HEK293 (cell line): ENCODE measurements at regions not wholly inside any gene's neighbourhood (a gene's known extent, or its start where the extent isn't known, plus 50 kb on each side); places are given as distances from the start of the nearest gene placed in this dataset.

ENCODE experiments used
- CTCF ChIA-PET: fragments of 350-600 bp; formaldehyde crosslinking; extraction: SDS; loops from one replicate; lab custom pipeline; 2021; ENCODE audit warnings: antibody characterized with exemption; lab: Yijun Ruan, JAX
- POLR2A ChIA-PET: fragments of 300-600 bp; formaldehyde crosslinking; extraction: SDS; loops from one replicate; lab custom pipeline; 2020; ENCODE audit warnings: antibody characterized with exemption, inconsistent platforms; lab: Yijun Ruan, JAX
- H3K27ac ChIP-seq: fragments of 200-500 bp; sonication (Bioruptor generic); 2 replicates; pipeline ENCODE4 v1.5.1; 2014; ENCODE audit warnings: low read depth, low read length, control low read depth, inconsistent platforms; ENCODE audit errors: extremely low read depth
- H3K36me3 ChIP-seq, 2 experiments: fragments of 200-500 bp in 1 of 2; sonication (Bioruptor generic) in 1 of 2; 1 replicate in 1 of 2; 2 replicates in 1 of 2; pipeline ENCODE4 v1.5.1; 2014 to 2017; ENCODE audit warnings: inconsistent platforms in 2 of 2, low read length in 2 of 2; ENCODE audit not compliant: control insufficient read depth in 2 of 2, insufficient read depth in 1 of 2
- H3K4me1 ChIP-seq: fragments of 200-500 bp; sonication (Bioruptor generic); 2 replicates; pipeline ENCODE4 v1.5.1; 2014; ENCODE audit warnings: mild to moderate bottlenecking, low read length, inconsistent platforms; ENCODE audit not compliant: control insufficient read depth, insufficient read depth
- H3K4me3 ChIP-seq: 2 replicates; pipeline ENCODE4 v1.5.1; 2011; ENCODE audit warnings: low read depth, mild to moderate bottlenecking, control low read depth, low read length, moderate library complexity
- H3K9me3 ChIP-seq: fragments of 200-500 bp; sonication (Bioruptor generic); 2 replicates; pipeline ENCODE4 v1.5.1; 2014; ENCODE audit warnings: low read depth, low read length, inconsistent platforms; ENCODE audit not compliant: control insufficient read depth, insufficient read depth
- IKZF3 ChIP-seq: fragments of 450-650 bp; IDR thresholded peaks from 2 replicates; pipeline ENCODE4 v1.5.0; 2018; ENCODE audit warnings: missing biosample characterization, mild to moderate bottlenecking, missing genetic modification characterization, moderate library complexity
- OSR2 ChIP-seq: fragments of 450-650 bp; formaldehyde crosslinking; IDR thresholded peaks from 2 replicates; pipeline ENCODE4 v1.5.1; 2016; ENCODE audit warnings: missing biosample characterization, missing genetic modification characterization
- ZBTB8A ChIP-seq: fragments of 450-650 bp; formaldehyde crosslinking; IDR thresholded peaks from 2 replicates; pipeline ENCODE4 v1.5.1; 2016; ENCODE audit warnings: missing biosample characterization, missing genetic modification characterization
- ZFHX2 ChIP-seq: fragments of 450-650 bp; formaldehyde crosslinking; conservative IDR thresholded peaks from 2 replicates; pipeline ENCODE4 v1.5.1; 2016; ENCODE audit warnings: missing biosample characterization, missing genetic modification characterization
- ZFP69B ChIP-seq: fragments of 450-650 bp; formaldehyde crosslinking; IDR thresholded peaks from 2 replicates; pipeline ENCODE4 v1.5.1; 2016; ENCODE audit warnings: missing biosample characterization, missing genetic modification characterization
- ZIC2 ChIP-seq: fragments of 450-650 bp; formaldehyde crosslinking; IDR thresholded peaks from 2 replicates; pipeline ENCODE4 v1.5.1; 2016; ENCODE audit warnings: missing biosample characterization, missing genetic modification characterization
- ZNF132 ChIP-seq: fragments of 450-650 bp; formaldehyde crosslinking; IDR thresholded peaks from 2 replicates; pipeline ENCODE4 v1.5.1; 2017; ENCODE audit warnings: missing biosample characterization, missing genetic modification characterization, borderline replicate concordance
- ZNF138 ChIP-seq: fragments of 450-650 bp; formaldehyde crosslinking; IDR thresholded peaks from 2 replicates; pipeline ENCODE4 v1.5.1; 2016; ENCODE audit warnings: missing biosample characterization, missing genetic modification characterization, borderline replicate concordance
- ZNF19 ChIP-seq: fragments of 450-650 bp; formaldehyde crosslinking; IDR thresholded peaks from 2 replicates; pipeline ENCODE4; 2016; ENCODE audit warnings: missing biosample characterization, missing genetic modification characterization, low read depth
- ZNF2 ChIP-seq: fragments of 450-650 bp; formaldehyde crosslinking; IDR thresholded peaks from 2 replicates; pipeline ENCODE4 v1.5.1; 2016; ENCODE audit warnings: missing biosample characterization, missing genetic modification characterization
- ZNF202 ChIP-seq: fragments of 450-650 bp; formaldehyde crosslinking; IDR thresholded peaks from 2 replicates; pipeline ENCODE4 v1.5.1; 2016; ENCODE audit warnings: missing biosample characterization, missing genetic modification characterization, borderline replicate concordance
- ZNF239 ChIP-seq: fragments of 450-650 bp; formaldehyde crosslinking; IDR thresholded peaks from 2 replicates; pipeline ENCODE4 v1.5.1; 2016; ENCODE audit warnings: missing biosample characterization, missing genetic modification characterization
- ZNF292 ChIP-seq: fragments of 450-650 bp; formaldehyde crosslinking; IDR thresholded peaks from 2 replicates; pipeline ENCODE4 v1.5.1; 2016; ENCODE audit warnings: low read depth, missing biosample characterization, missing genetic modification characterization, borderline replicate concordance
- ZNF324 ChIP-seq: fragments of 450-650 bp; formaldehyde crosslinking; IDR thresholded peaks from 2 replicates; pipeline ENCODE4 v1.5.1; 2016; ENCODE audit warnings: missing biosample characterization, missing genetic modification characterization
- ZNF366 ChIP-seq: fragments of 450-650 bp; formaldehyde crosslinking; conservative IDR thresholded peaks from 2 replicates; pipeline ENCODE4 v1.5.1; 2016; ENCODE audit warnings: missing biosample characterization, missing genetic modification characterization
- ZNF544 ChIP-seq: fragments of 450-650 bp; formaldehyde crosslinking; IDR thresholded peaks from 2 replicates; pipeline ENCODE4 v1.5.0; 2017; ENCODE audit warnings: missing biosample characterization, missing genetic modification characterization
- ZNF596 ChIP-seq: fragments of 450-650 bp; IDR thresholded peaks from 2 replicates; pipeline ENCODE4 v1.5.0; 2018; ENCODE audit warnings: missing biosample characterization, mild to moderate bottlenecking, missing genetic modification characterization, moderate library complexity
- ZNF600 ChIP-seq: fragments of 450-650 bp; formaldehyde crosslinking; IDR thresholded peaks from 2 replicates; pipeline ENCODE4 v1.5.1; 2016; ENCODE audit warnings: missing biosample characterization, missing genetic modification characterization
- ZNF670 ChIP-seq: fragments of 450-650 bp; formaldehyde crosslinking; IDR thresholded peaks from 2 replicates; pipeline ENCODE4 v1.5.1; 2016; ENCODE audit warnings: missing biosample characterization, missing genetic modification characterization, low read depth
- ZNF701 ChIP-seq: fragments of 450-650 bp; formaldehyde crosslinking; IDR thresholded peaks from 2 replicates; pipeline ENCODE4 v1.5.1; 2016; ENCODE audit warnings: missing biosample characterization, missing genetic modification characterization
- ZNF707 ChIP-seq: fragments of 450-650 bp; formaldehyde crosslinking; IDR thresholded peaks from 2 replicates; pipeline ENCODE4 v1.5.1; 2016; ENCODE audit warnings: missing biosample characterization, missing genetic modification characterization
- ZNF785 ChIP-seq: fragments of 450-650 bp; formaldehyde crosslinking; IDR thresholded peaks from 2 replicates; pipeline ENCODE4 v1.5.1; 2016; ENCODE audit warnings: missing biosample characterization, missing genetic modification characterization
- ZNF830 ChIP-seq: fragments of 450-650 bp; IDR thresholded peaks from 2 replicates; pipeline ENCODE4 v1.5.0; 2018; ENCODE audit warnings: missing biosample characterization, missing genetic modification characterization, low read depth, mild to moderate bottlenecking, moderate library complexity
- ZXDB ChIP-seq: fragments of 450-650 bp; formaldehyde crosslinking; IDR thresholded peaks from 2 replicates; pipeline ENCODE4 v1.5.1; 2016; ENCODE audit warnings: missing biosample characterization, missing genetic modification characterization
- TF ChIP-seq, protein P1 (sequence below): fragments of 450-650 bp; formaldehyde crosslinking; IDR thresholded peaks from 2 replicates; pipeline ENCODE4 v1.5.1; 2016; ENCODE audit warnings: missing biosample characterization, missing genetic modification characterization
- TF ChIP-seq, protein P2 (sequence below): sonication (generic); formaldehyde crosslinking; IDR thresholded peaks from 2 replicates; pipeline ENCODE4 v1.8.1; 2022; ENCODE audit warnings: mild to moderate bottlenecking, moderate library complexity, missing genetic modification reagents
- TF ChIP-seq, protein P3 (sequence below): fragments of 450-650 bp; formaldehyde crosslinking; IDR thresholded peaks from 2 replicates; pipeline ENCODE4; 2016; ENCODE audit warnings: missing biosample characterization, missing genetic modification characterization

DNA sequence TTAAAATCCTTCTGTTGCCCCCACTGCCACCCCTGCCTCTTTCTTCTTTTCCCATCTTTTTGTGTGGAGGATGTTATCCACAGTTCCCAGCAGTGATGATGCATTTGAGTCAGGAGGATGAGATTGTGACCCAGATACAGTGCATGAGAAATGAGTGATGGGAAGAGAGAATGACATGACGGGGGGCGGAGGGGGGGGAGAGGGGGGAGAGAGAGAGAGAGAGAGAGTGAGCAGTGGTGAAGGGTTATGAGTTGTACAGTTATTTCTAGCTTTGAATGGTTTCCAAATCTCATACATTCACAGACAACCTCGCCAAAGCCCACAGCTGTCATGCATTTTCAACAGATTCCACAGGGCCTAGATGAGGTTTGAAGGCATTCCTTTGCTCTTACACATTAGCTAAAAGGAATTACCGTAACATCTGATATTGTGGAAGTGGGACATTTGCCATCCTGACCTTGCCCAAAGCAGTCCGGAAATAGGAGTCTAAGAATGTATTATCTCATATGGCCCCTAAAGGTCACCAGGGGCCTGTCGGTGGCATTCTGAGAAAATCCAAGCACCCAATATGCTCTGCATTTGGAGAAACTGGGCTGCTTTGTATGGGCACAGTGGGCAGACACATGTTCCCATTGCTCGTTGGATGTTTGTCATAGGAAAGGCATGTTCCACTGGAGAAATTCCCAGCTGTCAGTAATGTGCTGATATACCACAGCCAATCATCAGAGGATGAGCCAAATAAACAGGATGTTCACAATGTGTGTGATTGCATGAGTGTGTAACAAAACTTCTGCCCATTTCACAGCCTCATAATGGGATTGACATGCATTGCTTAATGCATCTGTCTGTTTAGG is 435.8 kb downstream of the SPRY1 start:
- Histone ChIP-seq H3K27ac (no peak overlapping the region), H3K9me3 (no peaks in the 10 kb centered on the region), H3K4me1 (no peaks in the 10 kb centered on the region), H3K36me3 (no peaks in the 10 kb centered on the region), H3K4me3 (no peak overlapping the region)
- ChIA-PET POLR2A (interaction anchor here (0.7 kb wide), 1 partner anchor 45 kb away, joined by 3 read pairs; no protein-coding TSS in a partner anchor), CTCF (interaction anchor here (0.6 to 1.6 kb wide), 2 partner anchors 10 to 60 kb away, joined by 7 to 9 read pairs; no protein-coding TSS in a partner anchor)
- TF ChIP-seq OSR2 (no peak), ZNF2 (no peak), ZFHX2 (tag by site-specific recombination) (no peak), ZNF670 (tag by site-specific recombination) (no peak), ZNF785 (tag by site-specific recombination) (no peak), ZNF366 (tag by site-specific recombination) (no peak)

DNA sequence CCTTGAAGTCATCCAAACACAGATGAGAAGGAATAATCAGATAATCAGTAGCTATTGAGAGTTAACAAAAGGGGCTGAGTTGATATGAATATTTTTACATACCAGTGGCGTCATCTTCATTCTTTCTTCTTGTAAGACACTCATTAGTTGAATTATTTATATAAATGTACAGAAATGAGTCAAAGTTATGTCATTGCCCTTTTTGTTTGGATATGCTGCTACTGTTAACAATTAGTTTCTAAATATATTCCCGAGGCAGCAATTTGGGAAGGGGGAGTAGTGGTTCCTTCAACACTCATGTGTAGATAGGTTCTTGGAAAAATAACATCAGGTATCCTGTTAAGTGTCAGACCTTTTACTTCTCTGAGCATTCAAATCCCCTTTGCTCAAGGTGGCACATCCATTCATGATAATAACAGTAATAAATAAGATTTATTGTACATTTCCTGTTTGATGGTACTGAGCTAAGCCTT is 436.6 kb downstream of the SPRY1 start:
- POLR2A ChIA-PET = no interaction called here
- no peak for TF ChIP-seq ZNF292 (tag by site-specific recombination)
- TF ChIP-seq, protein P1, sequence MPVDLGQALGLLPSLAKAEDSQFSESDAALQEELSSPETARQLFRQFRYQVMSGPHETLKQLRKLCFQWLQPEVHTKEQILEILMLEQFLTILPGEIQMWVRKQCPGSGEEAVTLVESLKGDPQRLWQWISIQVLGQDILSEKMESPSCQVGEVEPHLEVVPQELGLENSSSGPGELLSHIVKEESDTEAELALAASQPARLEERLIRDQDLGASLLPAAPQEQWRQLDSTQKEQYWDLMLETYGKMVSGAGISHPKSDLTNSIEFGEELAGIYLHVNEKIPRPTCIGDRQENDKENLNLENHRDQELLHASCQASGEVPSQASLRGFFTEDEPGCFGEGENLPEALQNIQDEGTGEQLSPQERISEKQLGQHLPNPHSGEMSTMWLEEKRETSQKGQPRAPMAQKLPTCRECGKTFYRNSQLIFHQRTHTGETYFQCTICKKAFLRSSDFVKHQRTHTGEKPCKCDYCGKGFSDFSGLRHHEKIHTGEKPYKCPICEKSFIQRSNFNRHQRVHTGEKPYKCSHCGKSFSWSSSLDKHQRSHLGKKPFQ (tag by site-specific recombination) = no peak
- TF ChIP-seq ZNF132 (tag by site-specific recombination) = no peak
- TF ChIP-seq ZNF239 (tag by site-specific recombination) = no peak
- TF ChIP-seq IKZF3 = no peak
- no peak for TF ChIP-seq ZNF19 (tag by site-specific recombination)
- no peak for TF ChIP-seq ZNF701 (tag by site-specific recombination)
- TF ChIP-seq, protein P2, sequence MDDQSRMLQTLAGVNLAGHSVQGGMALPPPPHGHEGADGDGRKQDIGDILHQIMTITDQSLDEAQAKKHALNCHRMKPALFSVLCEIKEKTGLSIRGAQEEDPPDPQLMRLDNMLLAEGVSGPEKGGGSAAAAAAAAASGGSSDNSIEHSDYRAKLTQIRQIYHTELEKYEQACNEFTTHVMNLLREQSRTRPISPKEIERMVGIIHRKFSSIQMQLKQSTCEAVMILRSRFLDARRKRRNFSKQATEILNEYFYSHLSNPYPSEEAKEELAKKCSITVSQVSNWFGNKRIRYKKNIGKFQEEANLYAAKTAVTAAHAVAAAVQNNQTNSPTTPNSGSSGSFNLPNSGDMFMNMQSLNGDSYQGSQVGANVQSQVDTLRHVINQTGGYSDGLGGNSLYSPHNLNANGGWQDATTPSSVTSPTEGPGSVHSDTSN = no peak
- TF ChIP-seq ZXDB (tag by site-specific recombination) = no peak
- no peak for TF ChIP-seq ZNF600 (tag by site-specific recombination)

DNA sequence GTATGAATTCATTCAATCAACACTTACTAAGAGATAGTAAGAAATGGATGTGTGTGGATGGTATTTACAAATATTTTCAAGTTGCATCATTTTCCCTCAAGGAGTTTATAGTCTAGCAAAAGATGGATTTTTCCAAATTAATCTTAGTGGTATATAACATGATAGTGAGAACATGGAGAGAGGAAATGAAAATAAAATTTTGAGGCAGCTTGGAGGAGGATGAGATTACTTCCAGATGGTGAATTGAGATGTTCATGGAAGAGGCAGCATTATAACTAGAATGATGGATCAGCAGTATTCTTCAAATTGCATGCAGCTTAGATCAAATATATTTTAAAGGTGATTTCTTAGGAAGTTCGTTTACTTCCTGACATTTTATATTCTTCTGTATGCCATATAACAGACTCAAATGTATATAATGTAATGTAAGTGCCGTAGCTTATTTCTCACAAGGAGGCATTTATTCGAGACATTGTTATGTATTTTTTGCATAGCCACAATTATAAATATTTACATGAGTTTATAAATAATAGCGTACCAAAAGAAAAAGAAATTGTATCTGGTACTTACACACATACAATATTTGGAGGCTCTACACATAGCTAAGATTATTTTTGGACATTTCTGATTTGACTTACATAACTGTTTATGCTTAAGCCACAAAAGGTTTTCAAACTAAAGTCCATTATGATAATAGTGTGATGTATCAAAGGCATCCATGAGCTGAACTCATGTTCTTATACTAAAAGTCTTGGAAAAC is 439.4 kb downstream of the SPRY1 start:
- H3K9me3 ChIP-seq = no peaks in the 10 kb centered on the region
- no peaks in the 10 kb centered on the region for H3K4me1 ChIP-seq
- ChIA-PET POLR2A (no interaction called here), CTCF (interaction anchor here (0.6 kb wide), 1 partner anchor 343 kb away, joined by 4 read pairs; no protein-coding TSS in a partner anchor)
- H3K4me3 ChIP-seq = no peak overlapping the region
- H3K36me3 ChIP-seq = no peaks in the 10 kb centered on the region
- no peak overlapping the region for H3K27ac ChIP-seq
- TF ChIP-seq ZNF596 (tag by site-specific recombination) = no peak
- no peak for TF ChIP-seq ZNF670 (tag by site-specific recombination)
- no peak for TF ChIP-seq ZNF707 (tag by site-specific recombination)
- TF ChIP-seq ZNF830 (tag by site-specific recombination) = no peak
- TF ChIP-seq ZNF138 (tag by site-specific recombination) = no peak
- TF ChIP-seq ZNF544 (tag by site-specific recombination) = no peak
- no peak for TF ChIP-seq ZNF324
- no peak for TF ChIP-seq ZNF701 (tag by site-specific recombination)
- TF ChIP-seq ZIC2 (tag by site-specific recombination) = no peak
- TF ChIP-seq, protein P3, sequence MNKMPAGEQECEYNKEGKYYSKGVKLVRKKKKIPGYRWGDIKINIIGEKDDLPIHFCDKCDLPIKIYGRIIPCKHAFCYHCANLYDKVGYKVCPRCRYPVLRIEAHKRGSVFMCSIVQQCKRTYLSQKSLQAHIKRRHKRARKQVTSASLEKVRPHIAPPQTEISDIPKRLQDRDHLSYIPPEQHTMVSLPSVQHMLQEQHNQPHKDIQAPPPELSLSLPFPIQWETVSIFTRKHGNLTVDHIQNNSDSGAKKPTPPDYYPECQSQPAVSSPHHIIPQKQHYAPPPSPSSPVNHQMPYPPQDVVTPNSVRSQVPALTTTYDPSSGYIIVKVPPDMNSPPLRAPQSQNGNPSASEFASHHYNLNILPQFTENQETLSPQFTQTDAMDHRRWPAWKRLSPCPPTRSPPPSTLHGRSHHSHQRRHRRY (tag by site-specific recombination) = no peak
- TF ChIP-seq ZFP69B (tag by site-specific recombination) = no peak
- no peak for TF ChIP-seq ZXDB (tag by site-specific recombination)
- TF ChIP-seq ZBTB8A (tag by site-specific recombination) = no peak
- no peak for TF ChIP-seq ZNF202 (tag by site-specific recombination)

More for the DNA sequence above, 436.6 kb downstream of the SPRY1 start:
- no peak overlapping the region for H3K27ac ChIP-seq
- no peaks in the 10 kb centered on the region for H3K4me1 ChIP-seq
- CTCF ChIA-PET = no interaction called here
- no peaks in the 10 kb centered on the region for H3K36me3 ChIP-seq
- H3K9me3 ChIP-seq = no peaks in the 10 kb centered on the region
- H3K4me3 ChIP-seq = no peak overlapping the region
